Panc1 (cell line): ENCODE measurements at regions not wholly inside any gene's neighbourhood (a gene's known extent, or its start where the extent isn't known, plus 50 kb on each side); places are given as distances from the start of the nearest gene placed in this dataset.

Experiments used
- POLR2AphosphoS5 ChIP-seq: IDR thresholded peaks from 2 replicates; pipeline ENCODE4 v1.6.1; 2012; ENCODE audit warnings: mild to moderate bottlenecking, low read depth, low read length, moderate library complexity
- REST ChIP-seq, 2 experiments: IDR thresholded peaks; 2 replicates each; pipeline ENCODE4 v1.6.1; 2011 to 2012; ENCODE audit warnings: low read depth in 2 of 2, control low read depth in 1 of 2, low read length in 1 of 2, mild to moderate bottlenecking in 1 of 2, moderate library complexity in 1 of 2; ENCODE audit not compliant: insufficient read depth in 1 of 2
- SIN3A ChIP-seq: IDR thresholded peaks from 2 replicates; pipeline ENCODE4 v1.6.1; 2012; ENCODE audit warnings: low read depth, mild to moderate bottlenecking, low read length, moderate library complexity, borderline replicate concordance; ENCODE audit not compliant: insufficient read depth
- TCF7L2 ChIP-seq: IDR thresholded peaks from 2 replicates; pipeline ENCODE4 v1.6.1; 2011; ENCODE audit warnings: mild to moderate bottlenecking, low read depth, low read length, inconsistent platforms
- TF ChIP-seq, protein P1 (sequence below): fragments of 450-650 bp; IDR thresholded peaks from 2 replicates; pipeline ENCODE4 v1.5.1; 2017; ENCODE audit warnings: mild to moderate bottlenecking

- TF ChIP-seq, protein P1, sequence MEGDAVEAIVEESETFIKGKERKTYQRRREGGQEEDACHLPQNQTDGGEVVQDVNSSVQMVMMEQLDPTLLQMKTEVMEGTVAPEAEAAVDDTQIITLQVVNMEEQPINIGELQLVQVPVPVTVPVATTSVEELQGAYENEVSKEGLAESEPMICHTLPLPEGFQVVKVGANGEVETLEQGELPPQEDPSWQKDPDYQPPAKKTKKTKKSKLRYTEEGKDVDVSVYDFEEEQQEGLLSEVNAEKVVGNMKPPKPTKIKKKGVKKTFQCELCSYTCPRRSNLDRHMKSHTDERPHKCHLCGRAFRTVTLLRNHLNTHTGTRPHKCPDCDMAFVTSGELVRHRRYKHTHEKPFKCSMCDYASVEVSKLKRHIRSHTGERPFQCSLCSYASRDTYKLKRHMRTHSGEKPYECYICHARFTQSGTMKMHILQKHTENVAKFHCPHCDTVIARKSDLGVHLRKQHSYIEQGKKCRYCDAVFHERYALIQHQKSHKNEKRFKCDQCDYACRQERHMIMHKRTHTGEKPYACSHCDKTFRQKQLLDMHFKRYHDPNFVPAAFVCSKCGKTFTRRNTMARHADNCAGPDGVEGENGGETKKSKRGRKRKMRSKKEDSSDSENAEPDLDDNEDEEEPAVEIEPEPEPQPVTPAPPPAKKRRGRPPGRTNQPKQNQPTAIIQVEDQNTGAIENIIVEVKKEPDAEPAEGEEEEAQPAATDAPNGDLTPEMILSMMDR, result no peak
- TF ChIP-seq TCF7L2 (no peak), SIN3A (no peak), POLR2AphosphoS5 (no peak), REST (IDR thresholded peaks at IDR 0.05; ENCODE audit: insufficient read depth in 1 of 2, low read depth in 2 of 2, low read length in 1 of 2) (no peak)
These were observed 82.7 kb upstream of the SLC66A3 start for GRCh38 chr2:11072550-11072949.
